ENCODE measurements at regions not wholly inside any gene's neighbourhood (a gene's known extent, or its start where the extent isn't known, plus 50 kb on each side); places are given as distances from the start of the nearest gene placed in this dataset.

- no peak for TF ChIP-seq CTCF (IDR thresholded peaks at IDR 0.05; ENCODE audit: control insufficient read depth, extremely low read depth, insufficient read depth)
- no peak for DNase-seq (ENCODE audit: low read depth)
- H3K4me3 ChIP-seq (ENCODE audit: low read depth, low read length), result no peak overlapping the region
Observed at GRCh38 chr14:85333841-85334240, 196.1 kb upstream of the FLRT2 start.

- DNase-seq (ENCODE audit: low read depth), result no peak
- TF ChIP-seq CTCF (IDR thresholded peaks at IDR 0.05; ENCODE audit: control insufficient read depth, extremely low read depth, insufficient read depth), result no peak
Observed at GRCh38 chr14:85334316-85334715, 195.6 kb upstream of the FLRT2 start.

GRCh38 chr14:85336257-85336656 is 193.7 kb upstream of the FLRT2 start:
- TF ChIP-seq CTCF (IDR thresholded peaks at IDR 0.05; ENCODE audit: control insufficient read depth, extremely low read depth, insufficient read depth), result no peak
- H3K4me3 ChIP-seq (ENCODE audit: low read depth, low read length), result no peak overlapping the region
- DNase-seq (ENCODE audit: low read depth), result no peak

More at GRCh38 chr14:85334316-85334715, 195.6 kb upstream of the FLRT2 start:
- no peak overlapping the region for H3K4me3 ChIP-seq (ENCODE audit: low read depth, low read length)

GRCh38 chr14:85336817-85337216 is 193.1 kb upstream of the FLRT2 start:
- no peak for TF ChIP-seq CTCF (IDR thresholded peaks at IDR 0.05; ENCODE audit: control insufficient read depth, extremely low read depth, insufficient read depth)
- no peak for DNase-seq (ENCODE audit: low read depth)
- H3K4me3 ChIP-seq (ENCODE audit: low read depth, low read length), result no peak overlapping the region

- no peak for DNase-seq (ENCODE audit: low read depth)
- no peak overlapping the region for H3K4me3 ChIP-seq (ENCODE audit: low read depth, low read length)
- no peak for TF ChIP-seq CTCF (IDR thresholded peaks at IDR 0.05; ENCODE audit: control insufficient read depth, extremely low read depth, insufficient read depth)
Observed at GRCh38 chr14:85338895-85339294, 191.0 kb upstream of the FLRT2 start.

- no peak for TF ChIP-seq CTCF (IDR thresholded peaks at IDR 0.05; ENCODE audit: control insufficient read depth, extremely low read depth, insufficient read depth)
- no peak for DNase-seq (ENCODE audit: low read depth)
- no peak overlapping the region for H3K4me3 ChIP-seq (ENCODE audit: low read depth, low read length)
Observed at GRCh38 chr14:85342858-85343607, 186.9 kb upstream of the FLRT2 start.

- no peak for TF ChIP-seq CTCF (IDR thresholded peaks at IDR 0.05; ENCODE audit: control insufficient read depth, extremely low read depth, insufficient read depth)
- DNase-seq (ENCODE audit: low read depth), result no peak
- no peak overlapping the region for H3K4me3 ChIP-seq (ENCODE audit: low read depth, low read length)
Observed at GRCh38 chr14:85344171-85344570, 185.8 kb upstream of the FLRT2 start.

All from LNCaP clone FGC (cell line).